Suprapubic skin (tissue), 4 donors: ENCODE measurements at regions not wholly inside any gene's neighbourhood (a gene's known extent, or its start where the extent isn't known, plus 50 kb on each side); places are given as distances from the start of the nearest gene placed in this dataset.

Experiments used
- DNase-seq, 2 donors: peaks; one replicate each; pipeline ENCODE4 v3.0.0-alpha.2; 2019; ENCODE audit warnings: low spot score in 2 of 2
- H3K27ac ChIP-seq: fragments of 200-600 bp; sonication (generic); one replicate; pipeline ENCODE4 v1.5.1; 2019
- H3K27me3 ChIP-seq: fragments of 200-600 bp; sonication (generic); one replicate; pipeline ENCODE4 v1.5.1; 2019
- H3K36me3 ChIP-seq: fragments of 200-600 bp; sonication (generic); one replicate; pipeline ENCODE4 v1.5.1; 2019
- H3K4me1 ChIP-seq: fragments of 200-600 bp; sonication (generic); one replicate; pipeline ENCODE4 v1.5.1; 2019
- H3K4me3 ChIP-seq: fragments of 200-600 bp; sonication (generic); one replicate; pipeline ENCODE4 v1.5.1; 2019; ENCODE audit warnings: mild to moderate bottlenecking
- H3K9me3 ChIP-seq: fragments of 200-600 bp; sonication (generic); one replicate; pipeline ENCODE4 v1.5.1; 2019
- EP300 ChIP-seq: sonication (generic); formaldehyde crosslinking; IDR thresholded peaks from one replicate; pipeline ENCODE4 v1.6.1; 2017; ENCODE audit warnings: antibody characterized with exemption
- POLR2A ChIP-seq, 2 donors: fragments of 450-650 bp; IDR thresholded peaks; one replicate each; pipeline ENCODE4 v1.6.1; 2017; ENCODE audit warnings: antibody characterized with exemption in 2 of 2, mild to moderate bottlenecking in 2 of 2, moderate library complexity in 2 of 2
- POLR2AphosphoS5 ChIP-seq, 3 donors: sonication (generic); formaldehyde crosslinking; IDR thresholded peaks; one replicate each; pipeline ENCODE4 v1.6.1; 2017; ENCODE audit warnings: antibody characterized with exemption in 3 of 3
- WGBS: methylation state at CpG from one replicate; pipeline ENCODE4 v1.1.5; 2018; 5-methylcytosine and 5-hydroxymethylcytosine counted together
- TF ChIP-seq, protein P1 (sequence below), 2 donors: fragments of 200-600 bp in 1 of 2; fragments of 450-650 bp in 1 of 2; sonication (generic) in 1 of 2; IDR thresholded peaks; one replicate each; pipeline ENCODE4 v1.5.1; 2016 to 2019; ENCODE audit warnings: antibody characterized with exemption in 2 of 2, mild to moderate bottlenecking in 1 of 2, moderate library complexity in 1 of 2

DNA sequence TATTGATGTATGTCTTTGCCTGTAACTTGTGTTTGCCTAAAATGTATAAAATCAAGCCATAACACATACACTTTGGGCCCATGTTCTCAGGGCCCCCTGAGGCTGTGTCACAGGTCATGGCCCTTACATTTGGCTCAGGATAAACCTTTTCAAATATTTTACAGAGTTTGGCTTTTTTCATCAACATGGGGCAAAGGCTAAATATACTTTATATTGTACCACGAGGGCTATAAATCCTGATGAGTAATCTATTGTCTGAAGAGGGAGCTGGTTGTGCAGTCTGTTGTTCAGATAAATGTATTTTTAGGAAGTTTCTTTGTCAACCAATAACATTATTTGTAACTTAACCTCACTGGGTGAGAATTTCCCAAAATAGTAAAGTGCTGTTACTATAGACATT, 404.6 kb upstream of the DDI1 start:
- WGBS: 58% methylated on average over 1 of the region's 1 CpG

DNA sequence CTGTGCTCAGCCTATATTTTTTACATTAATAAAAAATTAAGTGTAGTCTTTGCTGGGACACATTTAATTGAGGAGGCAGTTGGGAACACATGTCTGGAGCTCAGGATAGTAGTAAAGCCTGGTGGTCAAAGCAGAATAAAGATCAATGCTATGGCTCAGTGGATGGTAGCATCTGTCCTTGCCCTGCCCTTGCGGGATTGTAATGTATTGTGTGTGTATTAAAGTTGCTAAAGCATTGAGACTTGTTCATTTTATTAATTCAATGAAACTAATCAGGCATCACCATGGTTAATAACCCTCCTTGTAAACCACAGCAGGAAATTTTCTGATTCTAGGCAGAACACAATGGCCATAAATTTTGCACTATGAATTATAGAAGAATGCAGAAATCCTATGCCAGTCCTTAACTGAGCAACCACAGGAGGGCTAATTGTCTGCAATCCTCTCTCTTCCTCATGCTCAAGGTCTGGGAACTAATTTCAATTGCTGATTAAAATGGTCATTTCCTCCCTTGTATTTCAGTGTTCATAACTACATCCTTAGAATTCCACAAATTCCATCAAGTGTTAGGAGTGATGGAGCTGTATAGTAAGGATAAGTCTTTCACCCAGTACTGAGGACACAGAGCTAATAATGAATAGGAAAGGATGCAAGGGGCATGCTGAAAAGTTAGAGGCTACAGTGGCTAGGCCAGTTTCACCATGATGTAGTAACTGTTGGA, 403.2 kb upstream of the DDI1 start:
- Histone ChIP-seq H3K4me3 (no peak overlapping the region), H3K27me3 (no peaks in the 10 kb centered on the region), H3K9me3 (no peaks in the 10 kb centered on the region), H3K36me3 (no peaks in the 10 kb centered on the region), H3K27ac (no peak overlapping the region), H3K4me1 (no peaks in the 10 kb centered on the region)
- TF ChIP-seq POLR2A (IDR thresholded peaks at IDR 0.05) (no peak), POLR2AphosphoS5 (IDR thresholded peaks at IDR 0.05) (no peak), EP300 (no peak)
- TF ChIP-seq, protein P1, sequence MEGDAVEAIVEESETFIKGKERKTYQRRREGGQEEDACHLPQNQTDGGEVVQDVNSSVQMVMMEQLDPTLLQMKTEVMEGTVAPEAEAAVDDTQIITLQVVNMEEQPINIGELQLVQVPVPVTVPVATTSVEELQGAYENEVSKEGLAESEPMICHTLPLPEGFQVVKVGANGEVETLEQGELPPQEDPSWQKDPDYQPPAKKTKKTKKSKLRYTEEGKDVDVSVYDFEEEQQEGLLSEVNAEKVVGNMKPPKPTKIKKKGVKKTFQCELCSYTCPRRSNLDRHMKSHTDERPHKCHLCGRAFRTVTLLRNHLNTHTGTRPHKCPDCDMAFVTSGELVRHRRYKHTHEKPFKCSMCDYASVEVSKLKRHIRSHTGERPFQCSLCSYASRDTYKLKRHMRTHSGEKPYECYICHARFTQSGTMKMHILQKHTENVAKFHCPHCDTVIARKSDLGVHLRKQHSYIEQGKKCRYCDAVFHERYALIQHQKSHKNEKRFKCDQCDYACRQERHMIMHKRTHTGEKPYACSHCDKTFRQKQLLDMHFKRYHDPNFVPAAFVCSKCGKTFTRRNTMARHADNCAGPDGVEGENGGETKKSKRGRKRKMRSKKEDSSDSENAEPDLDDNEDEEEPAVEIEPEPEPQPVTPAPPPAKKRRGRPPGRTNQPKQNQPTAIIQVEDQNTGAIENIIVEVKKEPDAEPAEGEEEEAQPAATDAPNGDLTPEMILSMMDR (IDR thresholded peaks at IDR 0.05): no peak
- 95% methylated on average over 1 of the region's 1 CpG for WGBS
- no peak for DNase-seq

More for the DNA sequence above, 404.6 kb upstream of the DDI1 start:
- Histone ChIP-seq H3K27ac (no peak overlapping the region), H3K27me3 (no peaks in the 10 kb centered on the region), H3K36me3 (no peaks in the 10 kb centered on the region), H3K4me3 (no peak overlapping the region), H3K9me3 (no peaks in the 10 kb centered on the region), H3K4me1 (no peaks in the 10 kb centered on the region)
- TF ChIP-seq EP300: no peak
- TF ChIP-seq POLR2A (IDR thresholded peaks at IDR 0.05): no peak
- no peak for TF ChIP-seq POLR2AphosphoS5 (IDR thresholded peaks at IDR 0.05)
- TF ChIP-seq, protein P1 (IDR thresholded peaks at IDR 0.05): no peak
- DNase-seq: no peak

GRCh38 chr11:103633819-103634590, 402.4 kb upstream of the DDI1 start:
- no peaks in the 10 kb centered on the region for H3K9me3 ChIP-seq
- 84% methylated on average over 3 of the region's 3 CpGs for WGBS
- H3K27me3 ChIP-seq: no peaks in the 10 kb centered on the region
- TF ChIP-seq POLR2AphosphoS5 (IDR thresholded peaks at IDR 0.05) (no peak), EP300 (no peak), POLR2A (IDR thresholded peaks at IDR 0.05) (no peak)
- TF ChIP-seq, protein P1 (IDR thresholded peaks at IDR 0.05): no peak
- DNase-seq: no peak
- H3K36me3 ChIP-seq: no peaks in the 10 kb centered on the region
- no peak overlapping the region for H3K27ac ChIP-seq
- H3K4me3 ChIP-seq: no peak overlapping the region
- H3K4me1 ChIP-seq: no peaks in the 10 kb centered on the region

DNA sequence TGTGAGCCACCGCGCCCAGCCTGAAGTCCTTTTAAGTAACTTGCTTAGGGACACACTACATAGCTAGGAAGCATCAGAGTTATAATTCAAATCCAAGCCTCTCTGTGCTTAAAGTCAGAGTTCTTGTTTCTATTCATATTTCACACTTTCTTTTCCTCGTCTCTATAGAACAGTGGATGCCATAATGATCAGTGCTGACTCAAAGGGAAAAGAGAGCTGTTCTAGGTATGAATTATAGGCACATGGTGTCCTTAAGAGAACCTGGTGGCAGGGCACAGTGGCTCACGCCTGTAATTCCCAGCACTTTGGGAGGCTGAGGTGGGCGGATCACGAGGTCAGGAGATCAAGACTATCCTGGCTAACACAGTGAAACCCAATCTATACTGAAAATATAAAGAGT, 400.2 kb upstream of the DDI1 start:
- TF ChIP-seq POLR2AphosphoS5 (IDR thresholded peaks at IDR 0.05) (no peak), EP300 (no peak), POLR2A (IDR thresholded peaks at IDR 0.05) (no peak)
- TF ChIP-seq, protein P1 (IDR thresholded peaks at IDR 0.05): no peak
- Histone ChIP-seq H3K36me3 (no peaks in the 10 kb centered on the region), H3K4me1 (no peaks in the 10 kb centered on the region), H3K9me3 (no peaks in the 10 kb centered on the region), H3K27me3 (no peaks in the 10 kb centered on the region), H3K4me3 (no peak overlapping the region), H3K27ac (no peak overlapping the region)
- 60% methylated on average over 6 of the region's 6 CpGs for WGBS
- DNase-seq: no peak

GRCh38 chr11:103637295-103637694, 399.1 kb upstream of the DDI1 start:
- no peak overlapping the region for H3K27ac ChIP-seq
- H3K9me3 ChIP-seq: no peaks in the 10 kb centered on the region
- no peaks in the 10 kb centered on the region for H3K36me3 ChIP-seq
- DNase-seq: no peak
- TF ChIP-seq POLR2AphosphoS5 (IDR thresholded peaks at IDR 0.05) (no peak), EP300 (no peak), POLR2A (IDR thresholded peaks at IDR 0.05) (no peak)
- TF ChIP-seq, protein P1 (IDR thresholded peaks at IDR 0.05): no peak
- no peak overlapping the region for H3K4me3 ChIP-seq
- no peaks in the 10 kb centered on the region for H3K27me3 ChIP-seq
- no peaks in the 10 kb centered on the region for H3K4me1 ChIP-seq
- 81% methylated on average over 2 of the region's 2 CpGs for WGBS
